Small intestine (tissue), 7 donors: ENCODE measurements at regions not wholly inside any gene's neighbourhood (a gene's known extent, or its start where the extent isn't known, plus 50 kb on each side); places are given as distances from the start of the nearest gene placed in this dataset.
"Not testable (repeated sequence)": the region's sequence is repeated elsewhere in the genome, so short reads cannot be mapped to it uniquely, and the experiment has no call there.

Experiments used
- DNase-seq, 2 donors: peaks; one replicate each; pipeline versions ENCODE4 v3.0.0 to v3.0.0-alpha.2; 2013
- FAIRE-seq: peaks from 2 replicates; lab custom pipeline; 2012; peaks lifted over from hg19 to GRCh38; lab: Jason Lieb, UNC
- H3K27ac ChIP-seq, 3 donors: one replicate each; pipeline ENCODE4 v1.5.1; 2013; ENCODE audit warnings: low read length in 2 of 3, mild to moderate bottlenecking in 2 of 3, control low read depth in 1 of 3, inconsistent platforms in 1 of 3, low read depth in 1 of 3, moderate library complexity in 1 of 3
- H3K27me3 ChIP-seq, 3 donors: one replicate each; pipeline ENCODE4 v1.6.1; 2013; ENCODE audit warnings: low read length in 3 of 3, inconsistent platforms in 1 of 3; ENCODE audit not compliant: control insufficient read depth in 3 of 3, insufficient read depth in 3 of 3
- H3K36me3 ChIP-seq, 3 donors: one replicate each; pipeline ENCODE4 v1.6.1; 2013; ENCODE audit warnings: low read length in 3 of 3, inconsistent platforms in 1 of 3, low read depth in 1 of 3, mild to moderate bottlenecking in 1 of 3, moderate library complexity in 1 of 3; ENCODE audit not compliant: control insufficient read depth in 3 of 3, insufficient read depth in 2 of 3
- H3K4me1 ChIP-seq, 3 donors: one replicate each; pipeline ENCODE4 v1.6.1; 2013; ENCODE audit warnings: low read length in 2 of 3, inconsistent platforms in 1 of 3, low read depth in 1 of 3, mild to moderate bottlenecking in 1 of 3, moderate library complexity in 1 of 3; ENCODE audit not compliant: control insufficient read depth in 3 of 3, insufficient read depth in 2 of 3
- H3K4me3 ChIP-seq, 3 donors: one replicate each; pipeline ENCODE4 v1.5.1; 2013; ENCODE audit warnings: low read length in 3 of 3, control low read depth in 1 of 3, inconsistent platforms in 1 of 3, low read depth in 1 of 3, mild to moderate bottlenecking in 1 of 3, moderate library complexity in 1 of 3
- H3K9me3 ChIP-seq, 2 donors: one replicate each; pipeline ENCODE4 v1.6.1; 2013; ENCODE audit warnings: low read depth in 1 of 2, low read length in 1 of 2; ENCODE audit not compliant: control insufficient read depth in 2 of 2, insufficient read depth in 1 of 2
- WGBS, 3 donors: extraction: QIAGEN DNeasy Blood & Tissue Kit; methylation state at CpG; one replicate each; pipeline ENCODE4 v1.1.7; 2013; 5-methylcytosine and 5-hydroxymethylcytosine counted together
- donor health status: healthy with polysubstance abuse.
- donor health status: control.
- donor health status: control.
- donor health status: Bipolar disorder and iron deficiency.
- donor health status: healthy.

DNA sequence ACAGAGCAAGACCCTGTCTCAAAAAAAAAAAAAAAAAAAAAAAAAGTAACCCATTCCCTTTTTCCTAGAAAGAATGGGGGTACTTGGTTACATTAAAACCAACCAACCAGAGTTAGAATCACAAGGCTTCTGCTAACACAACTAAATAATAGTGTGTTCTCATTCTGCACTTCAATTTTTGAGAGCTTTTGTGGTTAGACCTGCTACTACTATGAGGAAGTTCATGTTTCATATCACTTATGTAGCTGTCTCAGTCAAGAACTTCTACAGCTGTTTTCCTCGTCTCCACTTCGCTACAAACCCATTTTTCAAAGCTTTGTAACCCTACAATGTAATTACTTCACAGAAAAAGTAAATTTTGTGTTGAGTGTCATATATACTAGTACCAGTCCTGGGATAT is 58.3 kb downstream of the PDHA2 start:
- Histone ChIP-seq H3K9me3 (peaks cover 0 to 3% of the 10 kb centered on the region in 2 donors), H3K36me3 (no peaks in the 10 kb centered on the region), H3K27ac (no peak overlapping the region), H3K4me1 (no peaks in the 10 kb centered on the region), H3K4me3 (no peak overlapping the region), H3K27me3 (no peaks in the 10 kb centered on the region)
- 52 to 61% (median 58%) methylated on average over 2 of the region's 2 CpGs for WGBS, 3 donors
- DNase-seq (no peak), FAIRE-seq (no peak)

GRCh38 chr4:95909211-95909610 is 69.3 kb downstream of the PDHA2 start:
- Histone ChIP-seq H3K9me3 (no peaks in the 10 kb centered on the region), H3K27ac (no peak overlapping the region), H3K4me1 (no peaks in the 10 kb centered on the region), H3K4me3 (no peak overlapping the region), H3K27me3 (no peaks in the 10 kb centered on the region), H3K36me3 (no peaks in the 10 kb centered on the region)
- no peak for FAIRE-seq
- WGBS, 3 donors, result 73 to 83% (median 83%) methylated on average over 1 of the region's 1 CpG
- no peak for DNase-seq

DNA sequence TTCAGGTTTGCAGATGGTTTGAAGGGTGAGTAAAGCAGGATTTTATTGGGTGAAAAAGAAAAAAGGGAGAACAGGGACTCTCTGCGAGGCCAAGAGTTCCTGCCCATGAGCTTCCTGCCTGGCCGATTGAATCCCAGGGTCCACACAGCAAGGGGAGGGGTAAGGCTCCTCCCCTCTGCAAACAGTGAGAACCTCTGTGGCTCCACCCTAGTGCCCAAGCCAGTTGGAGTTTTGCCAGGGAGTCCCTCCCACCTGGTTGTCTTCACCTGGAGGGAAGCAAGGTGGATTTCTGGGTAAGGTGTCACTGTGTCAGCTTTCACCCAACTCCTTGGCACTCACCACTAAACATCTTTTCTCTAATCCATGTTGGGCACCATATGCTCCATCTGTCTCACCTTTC is 70.9 kb downstream of the PDHA2 start:
- WGBS, 3 donors, result 57 to 84% (median 71%) methylated on average over 2 of the region's 2 CpGs
- Histone ChIP-seq H3K4me3 (no peak overlapping the region), H3K9me3 (no peaks in the 10 kb centered on the region), H3K36me3 (no peaks in the 10 kb centered on the region), H3K27ac (no peak overlapping the region), H3K4me1 (no peaks in the 10 kb centered on the region), H3K27me3 (no peaks in the 10 kb centered on the region)
- FAIRE-seq, result no peak
- DNase-seq, result no peak

DNA sequence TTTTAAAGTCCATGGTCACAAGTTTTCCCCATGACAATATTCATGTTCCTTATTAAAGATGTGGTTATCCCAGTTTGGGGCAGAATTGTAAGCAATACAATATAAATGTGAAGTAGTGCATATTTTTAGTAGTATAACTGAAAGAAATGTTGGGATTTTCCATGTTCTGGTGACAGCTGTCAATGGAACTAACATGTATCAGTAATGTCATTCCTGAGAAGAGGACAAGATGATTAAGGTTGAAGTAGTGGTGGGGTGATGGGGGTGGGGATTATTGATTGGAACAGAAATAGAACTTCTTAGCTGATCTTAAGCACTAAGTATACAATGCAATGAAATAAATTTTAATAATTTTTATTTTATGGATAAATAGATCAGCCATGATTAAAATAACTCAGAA is 81.6 kb downstream of the PDHA2 start:
- FAIRE-seq (no peak), DNase-seq (no peak)
- no peak overlapping the region for H3K4me3 ChIP-seq
- no peaks in the 10 kb centered on the region for H3K27me3 ChIP-seq
- H3K36me3 ChIP-seq, result no peaks in the 10 kb centered on the region
- peaks cover 0 to 12% of the 10 kb centered on the region in 2 donors for H3K9me3 ChIP-seq
- no peak overlapping the region for H3K27ac ChIP-seq
- no peaks in the 10 kb centered on the region for H3K4me1 ChIP-seq

- Histone ChIP-seq H3K4me3 (no peak overlapping the region), H3K4me1 (no peaks in the 10 kb centered on the region), H3K27me3 (no peaks in the 10 kb centered on the region), H3K27ac (no peak overlapping the region), H3K36me3 (no peaks in the 10 kb centered on the region), H3K9me3 (peaks cover 0 to 20% of the 10 kb centered on the region in 2 donors)
- no peak for DNase-seq
- WGBS, 3 donors, result 38 to 60% (median 48%) methylated on average over 1 of the region's 1 CpG
- FAIRE-seq, result no peak
These were observed 89.7 kb downstream of the PDHA2 start for GRCh38 chr4:95929448-95930064.

GRCh38 chr4:95939141-95939540 is 99.2 kb downstream of the PDHA2 start:
- Histone ChIP-seq H3K9me3 (no peaks in the 10 kb centered on the region), H3K36me3 (no peaks in the 10 kb centered on the region), H3K27ac (no peak overlapping the region), H3K4me3 (no peak overlapping the region), H3K4me1 (no peaks in the 10 kb centered on the region), H3K27me3 (no peaks in the 10 kb centered on the region)
- 74 to 85% (median 81%) methylated on average over 1 of the region's 1 CpG for WGBS, 3 donors
- DNase-seq (no peak), FAIRE-seq (no peak)

- H3K4me1 ChIP-seq, result no peaks in the 10 kb centered on the region
- DNase-seq, result no peak
- no peak overlapping the region for H3K4me3 ChIP-seq
- WGBS, 3 donors, result 38 to 56% (median 47%) methylated on average over 3 of the region's 3 CpGs
- FAIRE-seq, result no peak
- no peaks in the 10 kb centered on the region for H3K36me3 ChIP-seq
- no peak overlapping the region for H3K27ac ChIP-seq
- H3K27me3 ChIP-seq, result no peaks in the 10 kb centered on the region
- H3K9me3 ChIP-seq, result peaks cover 0 to 5% of the 10 kb centered on the region in 2 donors
These were observed 109.4 kb downstream of the PDHA2 start for GRCh38 chr4:95949136-95949765.

DNA sequence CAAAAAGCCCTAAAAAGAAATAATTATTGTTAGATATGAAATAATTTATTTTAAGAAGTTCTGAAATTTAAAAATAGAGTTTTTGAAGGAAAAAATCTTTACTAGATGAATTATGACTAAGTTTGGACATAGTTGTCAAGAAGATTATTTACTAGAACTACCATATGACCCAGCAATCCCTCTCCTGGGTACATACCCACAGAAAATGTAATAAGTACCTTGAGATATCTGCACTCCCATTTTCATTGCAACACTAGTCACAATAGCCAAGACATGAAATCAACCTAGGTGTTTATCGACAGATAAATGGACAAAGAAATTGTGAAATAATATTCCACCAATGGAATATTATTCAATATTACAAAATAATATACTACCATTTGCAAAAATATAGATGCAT is 109.9 kb downstream of the PDHA2 start:
- no peak for FAIRE-seq
- no peaks in the 10 kb centered on the region for H3K27me3 ChIP-seq
- H3K4me3 ChIP-seq, result no peak overlapping the region
- no peaks in the 10 kb centered on the region for H3K36me3 ChIP-seq
- peaks cover 0 to 5% of the 10 kb centered on the region in 2 donors for H3K9me3 ChIP-seq
- H3K27ac ChIP-seq, result no peak overlapping the region
- DNase-seq, result no peak
- no peaks in the 10 kb centered on the region for H3K4me1 ChIP-seq
- 96 to 98% (median 97%) methylated on average over 1 of the region's 1 CpG for WGBS, 3 donors

GRCh38 chr4:95952538-95952937 is 112.6 kb downstream of the PDHA2 start:
- H3K36me3 ChIP-seq, H3K27me3 ChIP-seq, H3K4me1 ChIP-seq, DNase-seq, H3K9me3 ChIP-seq, H3K4me3 ChIP-seq, FAIRE-seq, H3K27ac ChIP-seq: not testable (repeated sequence)
- WGBS, 3 donors, result 49 to 61% (median 51%) methylated on average over 2 of the region's 2 CpGs
